ENCODE measurements at regions not wholly inside any gene's neighbourhood (a gene's known extent, or its start where the extent isn't known, plus 50 kb on each side); places are given as distances from the start of the nearest gene placed in this dataset.

GRCh38 chr7:84631913-84632312 lies 437.3 kb upstream of the SEMA3A start:
- TF ChIP-seq GATA2 (IDR thresholded peaks at IDR 0.05; ENCODE audit: low read depth, low read length) (no peak), GATA3 (IDR thresholded peaks at IDR 0.05; ENCODE audit: low read depth, low read length) (no peak)

Data from SH-SY5Y (cell line).